ENCODE measurements at regions not wholly inside any gene's neighbourhood (a gene's known extent, or its start where the extent isn't known, plus 50 kb on each side); places are given as distances from the start of the nearest gene placed in this dataset.

DNA sequence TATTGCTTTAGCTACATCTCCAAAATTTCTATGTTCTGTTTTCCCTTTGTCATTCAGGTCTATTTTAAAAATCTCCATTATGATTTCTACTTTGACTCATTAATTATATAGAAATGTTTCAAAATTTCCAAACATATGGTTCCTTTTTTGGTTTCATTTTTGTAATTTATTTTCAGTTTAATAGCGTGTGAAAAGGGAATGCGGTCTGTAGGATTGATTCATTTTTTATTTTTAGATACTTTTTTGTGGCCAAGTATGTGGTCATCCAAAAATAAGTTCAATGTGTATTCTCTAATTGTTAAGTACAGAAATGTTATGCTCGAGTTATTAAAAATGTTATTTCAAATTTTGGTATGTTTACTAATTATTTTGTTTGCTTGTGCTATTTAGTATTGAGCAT lies 72.5 kb upstream of the ANKRD1 start:
- H3K27me3 ChIP-seq (replicated peaks in 1 of 4; ENCODE audit: control extremely low read depth in 1 of 4, control insufficient read depth in 3 of 4, insufficient read depth in 4 of 4, low read length in 3 of 4) = no peaks in the 10 kb centered on the region
- peaks cover 1 to 2% of the 10 kb centered on the region in 2 donors for H3K4me1 ChIP-seq (ENCODE audit: control insufficient read depth in 2 of 2, insufficient read depth in 2 of 2, low read length in 2 of 2)
- no peak for TF ChIP-seq EZH2 (IDR thresholded peaks at IDR 0.05; ENCODE audit: borderline replicate concordance, insufficient read depth, low read depth, low read length, poor library complexity, severe bottlenecking)
- TF ChIP-seq, protein P1, sequence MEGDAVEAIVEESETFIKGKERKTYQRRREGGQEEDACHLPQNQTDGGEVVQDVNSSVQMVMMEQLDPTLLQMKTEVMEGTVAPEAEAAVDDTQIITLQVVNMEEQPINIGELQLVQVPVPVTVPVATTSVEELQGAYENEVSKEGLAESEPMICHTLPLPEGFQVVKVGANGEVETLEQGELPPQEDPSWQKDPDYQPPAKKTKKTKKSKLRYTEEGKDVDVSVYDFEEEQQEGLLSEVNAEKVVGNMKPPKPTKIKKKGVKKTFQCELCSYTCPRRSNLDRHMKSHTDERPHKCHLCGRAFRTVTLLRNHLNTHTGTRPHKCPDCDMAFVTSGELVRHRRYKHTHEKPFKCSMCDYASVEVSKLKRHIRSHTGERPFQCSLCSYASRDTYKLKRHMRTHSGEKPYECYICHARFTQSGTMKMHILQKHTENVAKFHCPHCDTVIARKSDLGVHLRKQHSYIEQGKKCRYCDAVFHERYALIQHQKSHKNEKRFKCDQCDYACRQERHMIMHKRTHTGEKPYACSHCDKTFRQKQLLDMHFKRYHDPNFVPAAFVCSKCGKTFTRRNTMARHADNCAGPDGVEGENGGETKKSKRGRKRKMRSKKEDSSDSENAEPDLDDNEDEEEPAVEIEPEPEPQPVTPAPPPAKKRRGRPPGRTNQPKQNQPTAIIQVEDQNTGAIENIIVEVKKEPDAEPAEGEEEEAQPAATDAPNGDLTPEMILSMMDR (IDR thresholded peaks at IDR 0.05) = no peak
- ChIA-PET POLR2A (no interaction called here), CTCF (interaction anchor here (1.0 kb wide), 1 partner anchor 13 kb away, joined by 3 read pairs; no protein-coding TSS in a partner anchor)
- ATAC-seq (ENCODE audit: low read depth) (no peak), DNase-seq (no peak)
- H3K4me3 Mint-ChIP-seq = peak overlapping the region; percentile 32
- no peak overlapping the region for H3K4me3 ChIP-seq (ENCODE audit: control extremely low read depth in 1 of 5, extremely low read depth in 1 of 5, insufficient read depth in 1 of 5, low read depth in 2 of 5, low read length in 4 of 5)
- no CpG with 5 or more reads among the region's 3 CpGs for WGBS (ENCODE audit: insufficient coverage)
- H3K27ac ChIP-seq (ENCODE audit: low read length in 2 of 2) = no peak overlapping the region
- no peaks in the 10 kb centered on the region for H3K9me3 Mint-ChIP-seq (ENCODE audit: insufficient read depth)
- H3K27ac Mint-ChIP-seq = no peak overlapping the region
- H3K9me3 ChIP-seq (ENCODE audit: control extremely low read depth in 1 of 3, control insufficient read depth in 2 of 3, insufficient read depth in 1 of 3, low read length in 2 of 3) = no peaks in the 10 kb centered on the region
- H3K79me2 ChIP-seq (ENCODE audit: control insufficient read depth, insufficient read depth, low read length) = no peaks in the 10 kb centered on the region
- intact Hi-C loops (cut with micrococcal nuclease) = no loop called here
- H3K9ac ChIP-seq (ENCODE audit: low read length) = no peak overlapping the region
- peaks cover 19% of the 10 kb centered on the region for H3K4me1 Mint-ChIP-seq
- H3K27me3 Mint-ChIP-seq = no peaks in the 10 kb centered on the region
- H4K20me1 ChIP-seq (ENCODE audit: control insufficient read depth, insufficient read depth, low read length, poor library complexity, severe bottlenecking) = no peaks in the 10 kb centered on the region
- peak overlapping the region; percentile 13 for H3K4me2 ChIP-seq (replicated peaks; ENCODE audit: low read depth, low read length, poor library complexity, severe bottlenecking)
- H2AFZ ChIP-seq (ENCODE audit: insufficient read depth, low read depth, low read length, poor library complexity, severe bottlenecking) = peak overlapping the region; percentile 6
- no peaks in the 10 kb centered on the region for H3K36me3 ChIP-seq (replicated peaks in 1 of 2; ENCODE audit: control extremely low read depth in 1 of 2, control insufficient read depth in 1 of 2, extremely low read depth in 1 of 2, insufficient read depth in 2 of 2, low read length in 1 of 2)

GRCh38 chr10:90997670-90998069 lies 76.8 kb upstream of the ANKRD1 start:
- Histone ChIP-seq H3K4me1 (ENCODE audit: control insufficient read depth in 2 of 2, insufficient read depth in 2 of 2, low read length in 2 of 2) (peaks cover 28 to 29% of the 10 kb centered on the region in 2 donors), H3K4me3 (ENCODE audit: control extremely low read depth in 1 of 5, extremely low read depth in 1 of 5, insufficient read depth in 1 of 5, low read depth in 2 of 5, low read length in 4 of 5) (no peak overlapping the region), H3K9ac (ENCODE audit: low read length) (no peak overlapping the region), H3K36me3 (replicated peaks in 1 of 2; ENCODE audit: control extremely low read depth in 1 of 2, control insufficient read depth in 1 of 2, extremely low read depth in 1 of 2, insufficient read depth in 2 of 2, low read length in 1 of 2) (no peaks in the 10 kb centered on the region), H4K20me1 (ENCODE audit: control insufficient read depth, insufficient read depth, low read length, poor library complexity, severe bottlenecking) (no peaks in the 10 kb centered on the region), H3K79me2 (ENCODE audit: control insufficient read depth, insufficient read depth, low read length) (no peaks in the 10 kb centered on the region), H3K4me2 (replicated peaks; ENCODE audit: low read depth, low read length, poor library complexity, severe bottlenecking) (no peak overlapping the region), H2AFZ (ENCODE audit: insufficient read depth, low read depth, low read length, poor library complexity, severe bottlenecking) (no peak overlapping the region), H3K27ac (ENCODE audit: low read length in 2 of 2) (no peak overlapping the region), H3K9me3 (ENCODE audit: control extremely low read depth in 1 of 3, control insufficient read depth in 2 of 3, insufficient read depth in 1 of 3, low read length in 2 of 3) (no peaks in the 10 kb centered on the region), H3K27me3 (replicated peaks in 1 of 4; ENCODE audit: control extremely low read depth in 1 of 4, control insufficient read depth in 3 of 4, insufficient read depth in 4 of 4, low read length in 3 of 4) (no peaks in the 10 kb centered on the region)
- Mint-ChIP-seq H3K4me1 (peaks cover 47% of the 10 kb centered on the region), H3K4me3 (no peak overlapping the region), H3K27me3 (no peaks in the 10 kb centered on the region), H3K27ac (no peak overlapping the region), H3K9me3 (ENCODE audit: insufficient read depth) (no peaks in the 10 kb centered on the region)
- ChIA-PET POLR2A (no interaction called here), CTCF (no interaction called here)
- ATAC-seq (ENCODE audit: low read depth) (no peak), DNase-seq (no peak)
- 100% methylated on average over 2 of the region's 3 CpGs for WGBS (ENCODE audit: insufficient coverage)
- intact Hi-C loops (cut with micrococcal nuclease) = no loop called here
- TF ChIP-seq, protein P1 (IDR thresholded peaks at IDR 0.05) = no peak
- TF ChIP-seq EZH2 (IDR thresholded peaks at IDR 0.05; ENCODE audit: borderline replicate concordance, insufficient read depth, low read depth, low read length, poor library complexity, severe bottlenecking) = no peak

All from B cell (primary cell).